Endothelial cell of umbilical vein (primary cell): ENCODE measurements at regions not wholly inside any gene's neighbourhood (a gene's known extent, or its start where the extent isn't known, plus 50 kb on each side); places are given as distances from the start of the nearest gene placed in this dataset.

Source experiments
- EZH2 ChIP-seq: IDR thresholded peaks from 2 replicates; pipeline ENCODE4 v1.6.1; 2012; ENCODE audit warnings: borderline replicate concordance, low read depth, mild to moderate bottlenecking, moderate library complexity, low read length, inconsistent platforms; ENCODE audit not compliant: severe bottlenecking
- POLR2A ChIP-seq: IDR thresholded peaks from 2 replicates; pipeline ENCODE4 v1.6.1; 2012; ENCODE audit warnings: low read depth, mild to moderate bottlenecking, control low read depth, low read length
- POLR2AphosphoS5 ChIP-seq: IDR thresholded peaks from 2 replicates; pipeline ENCODE4 v1.6.1; 2012; ENCODE audit warnings: low read depth, mild to moderate bottlenecking, control low read depth, low read length, moderate library complexity; ENCODE audit not compliant: insufficient read depth
- TF ChIP-seq, protein P1 (sequence below), 2 donors: IDR thresholded peaks; 1 replicate in 1 of 2; 2 replicates in 1 of 2; pipeline ENCODE4 v1.5.1; 2011; ENCODE audit warnings: low read length in 2 of 2, mild to moderate bottlenecking in 2 of 2, moderate library complexity in 2 of 2, control low read depth in 1 of 2, inconsistent platforms in 1 of 2, low read depth in 1 of 2; ENCODE audit not compliant: insufficient read depth in 1 of 2; ENCODE audit errors: extremely low read depth in 1 of 2

DNA sequence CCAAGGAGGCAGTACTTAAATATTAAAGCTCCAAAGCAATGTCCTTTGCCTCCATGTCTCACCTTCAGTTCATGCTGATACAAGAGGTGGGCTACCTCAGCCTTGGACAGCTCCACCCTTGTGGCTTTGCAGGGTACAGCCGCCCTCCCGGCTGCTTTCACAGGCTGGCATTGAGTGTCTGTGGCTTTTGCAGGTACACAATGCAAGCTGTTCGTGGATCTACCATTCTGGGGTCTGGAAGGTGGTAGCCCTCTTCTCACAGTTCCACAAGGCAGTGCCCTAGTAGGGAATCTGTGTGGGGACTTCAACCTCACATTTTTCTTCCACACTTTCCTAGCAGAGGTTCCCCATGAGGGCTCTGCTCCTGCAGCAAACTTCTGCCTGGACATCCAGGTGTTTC is 324.8 kb downstream of the COL11A1 start:
- TF ChIP-seq, protein P1, sequence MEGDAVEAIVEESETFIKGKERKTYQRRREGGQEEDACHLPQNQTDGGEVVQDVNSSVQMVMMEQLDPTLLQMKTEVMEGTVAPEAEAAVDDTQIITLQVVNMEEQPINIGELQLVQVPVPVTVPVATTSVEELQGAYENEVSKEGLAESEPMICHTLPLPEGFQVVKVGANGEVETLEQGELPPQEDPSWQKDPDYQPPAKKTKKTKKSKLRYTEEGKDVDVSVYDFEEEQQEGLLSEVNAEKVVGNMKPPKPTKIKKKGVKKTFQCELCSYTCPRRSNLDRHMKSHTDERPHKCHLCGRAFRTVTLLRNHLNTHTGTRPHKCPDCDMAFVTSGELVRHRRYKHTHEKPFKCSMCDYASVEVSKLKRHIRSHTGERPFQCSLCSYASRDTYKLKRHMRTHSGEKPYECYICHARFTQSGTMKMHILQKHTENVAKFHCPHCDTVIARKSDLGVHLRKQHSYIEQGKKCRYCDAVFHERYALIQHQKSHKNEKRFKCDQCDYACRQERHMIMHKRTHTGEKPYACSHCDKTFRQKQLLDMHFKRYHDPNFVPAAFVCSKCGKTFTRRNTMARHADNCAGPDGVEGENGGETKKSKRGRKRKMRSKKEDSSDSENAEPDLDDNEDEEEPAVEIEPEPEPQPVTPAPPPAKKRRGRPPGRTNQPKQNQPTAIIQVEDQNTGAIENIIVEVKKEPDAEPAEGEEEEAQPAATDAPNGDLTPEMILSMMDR (IDR thresholded peaks at IDR 0.05; ENCODE audit: extremely low read depth in 1 of 2, insufficient read depth in 1 of 2, low read depth in 1 of 2, low read length in 2 of 2) = no peak
- TF ChIP-seq EZH2 = no peak
- TF ChIP-seq POLR2AphosphoS5 = no peak
- no peak for TF ChIP-seq POLR2A
